CD4-positive, alpha-beta memory T cell (primary cell): ENCODE measurements at regions not wholly inside any gene's neighbourhood (a gene's known extent, or its start where the extent isn't known, plus 50 kb on each side); places are given as distances from the start of the nearest gene placed in this dataset.
"Not testable (repeated sequence)": the region's sequence is repeated elsewhere in the genome, so short reads cannot be mapped to it uniquely, and the experiment has no call there.

ENCODE experiments used
- CTCF ChIA-PET: fragments of 350-600 bp; sonication (Branson Sonifier 250); formaldehyde crosslinking; loops from one replicate; lab custom pipeline; 2021; ENCODE audit warnings: inconsistent platforms; ENCODE audit not compliant: partially characterized antibody; lab: Charles Lee
- POLR2A ChIA-PET: fragments of 350-600 bp; sonication (Branson Sonifier 250); formaldehyde crosslinking; loops from one replicate; lab custom pipeline; 2021; ENCODE audit not compliant: partially characterized antibody; lab: Charles Lee
- DNase-seq, 5 donors: peaks; one replicate each; pipeline versions ENCODE4 v3.0.0 to v3.0.0-alpha.2; 2020 to 2022; ENCODE audit warnings: mixed read lengths in 1 of 5
- H3K27ac ChIP-seq: one replicate; pipeline ENCODE4 v1.7.0; 2013; ENCODE audit warnings: low read depth, low read length
- H3K27me3 ChIP-seq: 2 replicates; pipeline ENCODE4 v1.7.0; 2013; ENCODE audit warnings: mild to moderate bottlenecking, low read length, moderate library complexity; ENCODE audit not compliant: insufficient read depth
- H3K36me3 ChIP-seq: 2 replicates; pipeline ENCODE4 v1.7.0; 2013; ENCODE audit warnings: mild to moderate bottlenecking, low read length, moderate library complexity; ENCODE audit not compliant: insufficient read depth
- H3K4me1 ChIP-seq: 2 replicates; pipeline ENCODE4 v1.7.0; 2013; ENCODE audit warnings: mild to moderate bottlenecking, low read length, moderate library complexity; ENCODE audit not compliant: insufficient read depth
- H3K4me3 ChIP-seq, 2 donors: one replicate each; pipeline ENCODE4 v1.7.0; 2013; ENCODE audit warnings: low read length in 2 of 2, mild to moderate bottlenecking in 1 of 2
- H3K9me3 ChIP-seq, 2 donors: one replicate each; pipeline ENCODE4 v1.7.0; 2013; ENCODE audit warnings: low read length in 2 of 2, control low read depth in 1 of 2; ENCODE audit not compliant: control insufficient read depth in 1 of 2
- H3K27ac Mint-ChIP-seq, 7 donors: one replicate each; pipeline ENCODE4 v1.8.0; 2020 to 2021; ENCODE audit warnings: mixed read lengths in 7 of 7, mild to moderate bottlenecking in 6 of 7, inconsistent platforms in 3 of 7, moderate library complexity in 3 of 7
- H3K27me3 Mint-ChIP-seq, 2 donors: one replicate each; pipeline ENCODE4 v1.8.0; 2020 to 2021; ENCODE audit warnings: mixed read lengths in 2 of 2
- H3K36me3 Mint-ChIP-seq, 2 donors: one replicate each; pipeline ENCODE4 v1.8.0; 2020 to 2021; ENCODE audit warnings: mixed read lengths in 2 of 2, inconsistent platforms in 1 of 2, mild to moderate bottlenecking in 1 of 2
- H3K4me1 Mint-ChIP-seq, 4 donors: one replicate each; pipeline ENCODE4 v1.8.0; 2020 to 2021; ENCODE audit warnings: mixed read lengths in 4 of 4, mild to moderate bottlenecking in 1 of 4
- H3K4me3 Mint-ChIP-seq, 8 donors: one replicate each; pipeline ENCODE4 v1.8.0; 2020 to 2021; ENCODE audit warnings: mixed read lengths in 8 of 8, mild to moderate bottlenecking in 7 of 8, moderate library complexity in 6 of 8, inconsistent platforms in 3 of 8
- H3K9me3 Mint-ChIP-seq, 8 donors: one replicate each; pipeline ENCODE4 v1.8.0; 2020 to 2021; ENCODE audit warnings: mixed read lengths in 8 of 8, mild to moderate bottlenecking in 5 of 8, inconsistent platforms in 3 of 8, moderate library complexity in 1 of 8
- intact Hi-C: fragments of 100-400 bp; cut with micrococcal nuclease; formaldehyde crosslinking; loops from one replicate; pipeline ENCODE4 v1.15.1; 2023

DNA sequence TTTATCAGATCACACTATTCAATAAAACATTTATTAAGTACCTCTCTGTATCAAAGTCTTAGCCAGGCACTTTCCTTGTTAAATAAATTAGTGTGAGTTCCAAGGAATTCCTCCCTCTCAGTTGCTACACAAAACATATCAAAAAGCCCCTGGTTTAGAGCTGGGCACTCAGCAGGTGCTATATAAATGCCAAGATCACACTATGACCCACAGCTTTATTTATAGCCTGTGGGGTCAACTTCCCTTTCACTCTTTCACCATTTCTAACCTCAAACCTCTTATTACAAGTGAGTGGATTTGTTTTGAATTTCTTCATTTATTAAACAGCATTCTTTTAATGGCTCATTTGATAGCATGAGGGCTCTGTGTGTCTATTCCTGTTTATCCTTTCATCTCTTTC lies 112.6 kb upstream of the MPHOSPH6 start:
- Mint-ChIP-seq H3K4me1 (no peaks in the 10 kb centered on the region), H3K36me3 (no peaks in the 10 kb centered on the region), H3K9me3 (peaks cover 0 to 2% (median 0%) of the 10 kb centered on the region in 8 donors), H3K27ac (no peak overlapping the region), H3K27me3 (peaks cover 2 to 5% of the 10 kb centered on the region in 2 donors), H3K4me3 (no peak overlapping the region)
- H3K4me3 ChIP-seq: no peak overlapping the region
- CTCF ChIA-PET: interaction anchor here (4.0 kb wide), 1 partner anchor 19 kb away, joined by 13 read pairs; no protein-coding TSS in a partner anchor
- H3K27me3 ChIP-seq: no peaks in the 10 kb centered on the region
- H3K36me3 ChIP-seq: no peaks in the 10 kb centered on the region
- H3K27ac ChIP-seq: no peak overlapping the region
- intact Hi-C loops: no loop called here
- POLR2A ChIA-PET: no interaction called here
- DNase-seq: no peak
- H3K4me1 ChIP-seq: no peaks in the 10 kb centered on the region
- no peaks in the 10 kb centered on the region for H3K9me3 ChIP-seq

DNA sequence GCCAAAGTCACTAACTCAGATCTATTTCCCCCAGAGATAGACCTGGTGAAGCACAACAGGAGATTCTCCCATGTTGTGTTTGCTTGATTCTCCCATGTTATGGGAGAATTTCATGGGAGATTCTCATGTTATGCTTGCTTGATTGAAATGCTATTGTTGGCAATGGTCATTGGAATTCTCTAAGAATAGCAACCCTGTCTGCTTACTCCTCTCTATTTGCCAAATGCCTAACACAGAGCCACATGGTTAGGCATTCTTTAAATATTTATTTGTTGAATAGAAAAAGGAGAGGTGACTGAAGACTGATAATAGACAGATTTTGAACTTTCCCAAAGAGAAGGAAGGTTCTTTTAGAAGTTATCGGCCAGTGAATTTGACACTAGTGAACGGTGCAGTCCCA lies 111.5 kb upstream of the MPHOSPH6 start:
- Mint-ChIP-seq H3K4me3 (no peak overlapping the region), H3K9me3 (peaks cover 0 to 4% (median 0%) of the 10 kb centered on the region in 8 donors)
- POLR2A ChIA-PET: no interaction called here

DNA sequence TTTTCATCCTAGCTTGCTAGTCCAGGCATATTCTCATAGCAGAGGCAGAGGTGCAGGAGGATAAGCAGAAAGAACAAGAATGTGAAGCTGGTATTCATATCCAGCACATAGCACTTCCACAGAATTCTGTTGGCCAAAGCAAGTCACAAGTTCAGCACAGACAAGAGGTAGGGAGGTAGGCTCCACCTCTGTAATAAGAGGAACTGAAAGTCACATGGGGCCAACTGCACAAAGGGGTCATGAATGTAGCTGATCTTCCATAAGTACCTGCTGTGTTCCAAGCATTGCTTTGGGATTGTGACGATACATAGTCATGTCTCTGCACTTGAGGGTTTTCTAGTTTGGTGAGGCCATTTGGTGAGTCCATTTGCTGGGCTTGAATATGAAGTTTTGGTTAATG lies 110.8 kb upstream of the MPHOSPH6 start:
- ChIA-PET POLR2A (no interaction called here), CTCF (interaction anchor here (1.3 kb wide), 1 partner anchor 17 kb away, joined by 6 read pairs; no protein-coding TSS in a partner anchor)
- H3K9me3 ChIP-seq: no peaks in the 10 kb centered on the region
- Mint-ChIP-seq H3K27ac (no peak overlapping the region), H3K4me1 (no peaks in the 10 kb centered on the region), H3K36me3 (no peaks in the 10 kb centered on the region), H3K4me3 (no peak overlapping the region), H3K9me3 (peaks cover 0 to 4% (median 0%) of the 10 kb centered on the region in 8 donors), H3K27me3 (peaks cover 2% of the 10 kb centered on the region in 2 donors)
- no peak for DNase-seq
- no peaks in the 10 kb centered on the region for H3K27me3 ChIP-seq
- H3K4me1 ChIP-seq: no peaks in the 10 kb centered on the region
- H3K36me3 ChIP-seq: no peaks in the 10 kb centered on the region
- H3K27ac ChIP-seq: no peak overlapping the region
- no peak overlapping the region for H3K4me3 ChIP-seq
- intact Hi-C loops: no loop called here

More for the DNA sequence above, 111.5 kb upstream of the MPHOSPH6 start:
- DNase-seq: no peak
- H3K9me3 ChIP-seq: no peaks in the 10 kb centered on the region
- no peak overlapping the region for H3K4me3 ChIP-seq
- Mint-ChIP-seq H3K4me1 (no peaks in the 10 kb centered on the region), H3K36me3 (no peaks in the 10 kb centered on the region), H3K27me3 (peaks cover 2 to 5% of the 10 kb centered on the region in 2 donors), H3K27ac (no peak overlapping the region)
- no peaks in the 10 kb centered on the region for H3K27me3 ChIP-seq
- intact Hi-C loops: no loop called here
- no peak overlapping the region for H3K27ac ChIP-seq
- H3K36me3 ChIP-seq: no peaks in the 10 kb centered on the region
- CTCF ChIA-PET: interaction anchor here (4.0 kb wide), 1 partner anchor 17 kb away, joined by 13 read pairs; no protein-coding TSS in a partner anchor
- no peaks in the 10 kb centered on the region for H3K4me1 ChIP-seq

DNA sequence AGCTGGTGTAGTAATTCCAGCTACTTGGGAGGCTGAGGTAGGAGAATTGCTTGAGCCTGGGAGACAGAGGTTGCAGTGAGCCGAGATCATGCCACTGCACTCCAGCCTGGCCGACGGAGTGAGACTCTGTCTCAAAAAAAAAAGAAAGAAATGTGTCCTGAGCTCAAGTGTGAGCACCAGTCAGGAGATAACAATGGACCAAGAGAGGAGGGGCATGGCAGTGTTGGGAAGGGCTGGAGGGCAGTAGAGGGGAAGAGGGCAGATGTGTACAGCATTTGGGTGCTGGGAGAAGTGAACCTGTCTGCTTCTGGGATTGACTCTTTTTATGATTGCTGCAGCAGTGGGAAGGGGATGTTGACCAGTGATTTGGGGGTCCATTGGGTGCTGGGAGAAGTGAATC lies 105.3 kb upstream of the MPHOSPH6 start:
- H3K4me1 Mint-ChIP-seq, H3K9me3 Mint-ChIP-seq, H3K4me3 Mint-ChIP-seq, DNase-seq, H3K36me3 ChIP-seq, H3K27ac ChIP-seq, H3K4me1 ChIP-seq, H3K27ac Mint-ChIP-seq, H3K27me3 ChIP-seq, intact Hi-C loops, POLR2A ChIA-PET, H3K9me3 ChIP-seq, H3K36me3 Mint-ChIP-seq, H3K27me3 Mint-ChIP-seq, H3K4me3 ChIP-seq: not testable (repeated sequence)
- CTCF ChIA-PET: interaction anchor here (3.9 kb wide), 1 partner anchor 11 kb away, joined by 26 read pairs; no protein-coding TSS in a partner anchor

DNA sequence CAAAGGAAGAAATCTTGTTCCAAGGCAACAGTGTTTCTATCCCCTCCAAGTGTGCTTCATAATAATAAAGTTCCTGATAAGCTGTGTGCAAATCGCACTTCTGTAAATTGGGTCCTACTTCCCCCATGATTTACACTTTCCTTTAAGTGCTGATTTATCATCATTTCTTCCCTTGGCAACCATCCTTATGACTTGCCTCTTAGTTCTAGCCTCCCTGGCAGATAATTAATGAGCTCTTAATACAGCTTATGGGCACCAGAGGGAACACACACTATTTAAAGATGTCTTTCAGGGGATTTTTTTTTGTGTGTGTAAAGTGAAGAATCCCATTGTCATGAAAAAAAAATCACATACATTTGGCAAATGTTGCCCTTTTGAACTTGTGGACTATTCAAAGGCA lies 101.6 kb upstream of the MPHOSPH6 start:
- Mint-ChIP-seq H3K27me3 (peaks cover 6 to 8% of the 10 kb centered on the region in 2 donors), H3K4me3 (no peak overlapping the region), H3K4me1 (no peaks in the 10 kb centered on the region), H3K9me3 (peaks cover 0 to 1% (median 0%) of the 10 kb centered on the region in 8 donors), H3K36me3 (no peaks in the 10 kb centered on the region), H3K27ac (no peak overlapping the region)
- Histone ChIP-seq H3K4me1 (no peaks in the 10 kb centered on the region), H3K4me3 (no peak overlapping the region), H3K36me3 (no peaks in the 10 kb centered on the region), H3K27me3 (peaks cover 3% of the 10 kb centered on the region), H3K9me3 (no peaks in the 10 kb centered on the region), H3K27ac (no peak overlapping the region)
- DNase-seq: no peak
- intact Hi-C loops: no loop called here
- POLR2A ChIA-PET: no interaction called here
- CTCF ChIA-PET: interaction anchor here (3.9 kb wide), 1 partner anchor 7 kb away, joined by 26 read pairs; no protein-coding TSS in a partner anchor

DNA sequence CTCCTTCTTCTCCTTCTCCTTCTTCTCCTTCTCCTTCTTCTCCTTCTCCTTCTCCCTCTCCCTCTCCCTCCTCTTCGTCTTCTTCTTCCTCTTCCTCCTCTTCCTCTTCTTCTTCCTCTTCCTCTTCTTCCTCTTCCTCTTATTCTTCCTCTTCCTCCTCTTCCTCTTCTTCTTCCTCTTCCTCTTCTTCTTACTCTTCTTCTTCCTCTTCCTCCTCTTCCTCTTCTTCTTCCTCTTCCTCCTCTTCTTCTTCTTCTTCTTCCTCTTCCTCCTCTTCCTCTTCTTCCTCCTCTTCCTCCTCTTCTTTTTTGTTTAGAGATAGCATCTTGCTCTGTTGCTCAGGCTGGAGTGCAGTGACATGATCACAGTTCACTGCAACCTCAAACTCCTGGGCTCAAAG lies 97.7 kb upstream of the MPHOSPH6 start:
- H3K9me3 Mint-ChIP-seq, H3K27ac ChIP-seq, H3K4me1 ChIP-seq, H3K36me3 ChIP-seq, H3K4me1 Mint-ChIP-seq, H3K9me3 ChIP-seq, H3K36me3 Mint-ChIP-seq, H3K4me3 Mint-ChIP-seq, H3K27me3 ChIP-seq, H3K4me3 ChIP-seq, POLR2A ChIA-PET, CTCF ChIA-PET, DNase-seq, intact Hi-C loops: not testable (repeated sequence)
- H3K27ac Mint-ChIP-seq: peak overlapping the region in 1 of 7 donors; percentile 43
- H3K27me3 Mint-ChIP-seq: peaks cover 9 to 15% of the 10 kb centered on the region in 2 donors

DNA sequence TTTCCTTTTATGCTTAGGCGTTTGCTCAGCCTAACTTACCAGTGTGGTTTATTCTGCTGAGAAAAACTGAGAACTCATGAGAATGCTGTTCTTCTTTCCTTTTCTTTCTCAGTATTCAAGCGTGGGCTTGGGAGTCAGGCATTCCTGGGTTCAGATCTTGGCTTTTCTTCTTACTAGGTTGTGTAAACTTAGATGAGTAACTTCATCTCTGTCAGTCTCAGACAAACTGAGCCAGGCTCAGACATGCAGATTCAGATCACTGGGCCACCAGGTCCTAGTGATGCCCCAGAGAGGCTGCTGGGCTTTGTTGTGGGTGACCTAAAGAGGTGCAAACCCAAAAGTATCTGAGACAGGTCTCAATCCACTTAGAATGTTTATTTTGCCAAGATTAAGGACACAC lies 95.8 kb upstream of the MPHOSPH6 start:
- no peak overlapping the region for H3K4me3 ChIP-seq
- no peak overlapping the region for H3K27ac ChIP-seq
- Mint-ChIP-seq H3K36me3 (no peaks in the 10 kb centered on the region), H3K27ac (no peak overlapping the region), H3K4me3 (no peak overlapping the region), H3K9me3 (no peaks in the 10 kb centered on the region), H3K4me1 (peaks cover 0 to 4% (median 0%) of the 10 kb centered on the region in 4 donors), H3K27me3 (peaks cover 6 to 14% of the 10 kb centered on the region in 2 donors)
- ChIA-PET POLR2A (no interaction called here), CTCF (interaction anchor here (3.1 to 3.8 kb wide), 2 partner anchors 8 to 1181 kb away, joined by 26 to 36 read pairs; no protein-coding TSS in a partner anchor)
- H3K27me3 ChIP-seq: no peaks in the 10 kb centered on the region
- intact Hi-C loops: no loop called here
- no peaks in the 10 kb centered on the region for H3K4me1 ChIP-seq
- H3K36me3 ChIP-seq: no peaks in the 10 kb centered on the region
- no peaks in the 10 kb centered on the region for H3K9me3 ChIP-seq
- DNase-seq: no peak
